AG10803 (cell line): ENCODE measurements at regions not wholly inside any gene's neighbourhood (a gene's known extent, or its start where the extent isn't known, plus 50 kb on each side); places are given as distances from the start of the nearest gene placed in this dataset.
A peak's percentile ranks its signal among the peaks of the same experiment; 100 is the strongest.

Experiments used
- DNase-seq: peaks from one replicate; pipeline ENCODE4 v3.0.0; 2010; ENCODE audit warnings: low read depth
- H3K4me3 ChIP-seq: 2 replicates; pipeline ENCODE4 v1.5.1; 2011; ENCODE audit warnings: mild to moderate bottlenecking, low read length, control low read depth
- CTCF ChIP-seq: conservative IDR thresholded peaks from 2 replicates; pipeline ENCODE4 v1.5.1; 2011; ENCODE audit warnings: mild to moderate bottlenecking, low read length, control low read depth, inconsistent platforms

- no peak for TF ChIP-seq CTCF
These were observed 241.2 kb downstream of the KLF13 start for GRCh38 chr15:31567861-31568260.

GRCh38 chr15:31569836-31570235 is 243.2 kb downstream of the KLF13 start:
- TF ChIP-seq CTCF = no peak

More at GRCh38 chr15:31567861-31568260, 241.2 kb downstream of the KLF13 start:
- no peak overlapping the region for H3K4me3 ChIP-seq
- no peak for DNase-seq

GRCh38 chr15:31570591-31570990 is 244.0 kb downstream of the KLF13 start:
- no peak for TF ChIP-seq CTCF
- DNase-seq = no peak
- H3K4me3 ChIP-seq = no peak overlapping the region

More at GRCh38 chr15:31569836-31570235, 243.2 kb downstream of the KLF13 start:
- no peak for DNase-seq
- no peak overlapping the region for H3K4me3 ChIP-seq

- DNase-seq = no peak
- TF ChIP-seq CTCF = peak; percentile 25; the same call in 1 of the 2 replicates
- no peak overlapping the region for H3K4me3 ChIP-seq
These were observed 245.0 kb downstream of the KLF13 start for GRCh38 chr15:31571676-31572075.

- no peak for TF ChIP-seq CTCF
- H3K4me3 ChIP-seq = no peak overlapping the region
- no peak for DNase-seq
These were observed 247.1 kb downstream of the KLF13 start for GRCh38 chr15:31573759-31574158.

- no peak overlapping the region for H3K4me3 ChIP-seq
- no peak for DNase-seq
- TF ChIP-seq CTCF = no peak
These were observed 248.1 kb downstream of the KLF13 start for GRCh38 chr15:31574766-31575165.

- TF ChIP-seq CTCF = no peak
- no peak overlapping the region for H3K4me3 ChIP-seq
- DNase-seq = no peak
These were observed 250.5 kb downstream of the KLF13 start for GRCh38 chr15:31577108-31577507.
